ENCODE measurements at regions not wholly inside any gene's neighbourhood (a gene's known extent, or its start where the extent isn't known, plus 50 kb on each side); places are given as distances from the start of the nearest gene placed in this dataset.
"Not testable (repeated sequence)": the region's sequence is repeated elsewhere in the genome, so short reads cannot be mapped to it uniquely, and the experiment has no call there.

- no peak for DNase-seq (ENCODE audit: low read depth)
Observed at GRCh38 chr3:153552887-153553604, 391.0 kb downstream of the RAP2B start.

GRCh38 chr3:153553605-153553945 lies 391.5 kb downstream of the RAP2B start:
- DNase-seq (ENCODE audit: low read depth) = no peak

- no peak for DNase-seq (ENCODE audit: low read depth)
Observed at GRCh38 chr3:153555919-153556318, 393.9 kb downstream of the RAP2B start.

GRCh38 chr3:153559366-153559765 lies 397.3 kb downstream of the RAP2B start:
- DNase-seq (ENCODE audit: low read depth) = not testable (repeated sequence)

GRCh38 chr3:153567011-153567410 lies 405.0 kb downstream of the RAP2B start:
- no peak for DNase-seq (ENCODE audit: low read depth)

DNA sequence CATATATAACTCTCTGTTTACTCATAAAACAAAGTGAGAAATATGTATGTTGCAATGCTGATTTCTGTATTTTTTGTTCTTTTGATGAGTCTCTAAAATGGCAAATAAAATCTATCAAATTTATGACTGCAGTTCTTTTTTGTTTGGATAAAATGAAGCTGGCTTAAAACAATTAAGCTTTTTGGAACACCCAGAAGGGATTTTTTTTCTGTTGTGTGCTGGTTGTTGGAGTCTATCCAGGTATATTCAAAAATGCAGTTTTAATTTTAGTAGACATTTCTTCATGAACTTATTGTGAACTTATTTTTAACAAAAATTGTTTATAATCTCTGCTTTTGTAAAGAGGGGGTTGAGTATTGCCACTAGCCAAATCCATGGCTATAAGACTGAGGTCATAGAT lies 405.5 kb downstream of the RAP2B start:
- no peak for DNase-seq (ENCODE audit: low read depth)

DNA sequence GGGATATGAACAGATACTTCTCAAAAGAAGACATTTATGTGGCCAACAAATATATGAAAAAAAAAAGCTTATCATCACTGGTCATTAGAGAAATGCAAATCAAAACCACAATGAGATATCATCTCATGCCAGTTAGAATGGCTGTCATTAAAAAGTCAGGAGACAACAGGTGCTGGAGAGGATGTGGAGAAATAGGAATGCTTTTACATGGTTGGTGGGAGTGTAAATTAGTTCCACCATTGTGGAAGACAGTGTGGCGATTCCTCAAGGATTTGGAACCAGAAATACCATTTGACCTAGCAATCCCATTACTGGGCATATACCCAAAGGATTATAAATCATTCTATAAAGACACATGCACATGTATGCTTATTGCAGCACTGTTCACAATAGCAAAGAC lies 408.5 kb downstream of the RAP2B start:
- DNase-seq (ENCODE audit: low read depth) = not testable (repeated sequence)

- DNase-seq (ENCODE audit: low read depth) = no peak
Observed at GRCh38 chr3:153572165-153572564, 410.1 kb downstream of the RAP2B start.

DNA sequence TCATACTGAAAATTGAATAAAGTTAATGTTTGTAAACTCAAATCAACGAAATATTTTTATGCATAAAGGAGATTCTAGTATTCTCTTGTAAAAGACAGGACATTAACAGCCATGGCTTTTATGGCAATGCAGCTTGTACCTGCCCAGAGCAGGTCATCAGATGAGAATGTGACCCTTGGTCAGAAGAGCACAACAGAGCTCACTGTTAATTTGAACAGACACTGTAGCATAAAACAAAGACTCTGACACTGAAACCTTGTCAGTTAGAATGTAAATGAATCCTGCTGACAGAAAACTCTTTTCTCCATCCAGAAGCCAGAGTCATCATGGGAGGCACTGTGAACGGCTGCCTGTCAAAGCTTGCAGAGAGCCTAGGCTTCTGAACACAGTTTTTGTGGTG lies 410.6 kb downstream of the RAP2B start:
- no peak for DNase-seq (ENCODE audit: low read depth)

- DNase-seq (ENCODE audit: low read depth) = no peak
Observed at GRCh38 chr3:153573481-153573880, 411.5 kb downstream of the RAP2B start.

GRCh38 chr3:153574445-153574844 lies 412.4 kb downstream of the RAP2B start:
- no peak for DNase-seq (ENCODE audit: low read depth)

- no peak for DNase-seq (ENCODE audit: low read depth)
Observed at GRCh38 chr3:153577059-153577736, 415.2 kb downstream of the RAP2B start.

DNA sequence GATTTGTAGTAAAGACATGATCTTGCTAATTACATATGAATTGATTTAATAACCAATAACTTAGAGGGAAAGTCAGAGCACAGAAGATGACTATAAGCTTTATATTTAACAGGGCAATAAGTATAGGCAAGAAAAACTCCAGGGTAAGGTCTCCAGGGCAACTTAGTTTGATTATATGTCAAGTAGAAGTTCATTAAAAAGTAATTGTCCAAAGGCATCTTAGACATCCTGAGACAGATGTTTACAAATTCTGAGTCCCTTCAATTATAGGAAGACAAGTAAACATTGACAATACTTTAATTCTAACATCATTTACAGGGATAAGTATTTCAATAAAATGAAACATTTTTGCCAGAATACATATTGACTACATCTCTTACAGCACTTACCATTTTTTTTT lies 416.0 kb downstream of the RAP2B start:
- no peak for DNase-seq (ENCODE audit: low read depth)

DNA sequence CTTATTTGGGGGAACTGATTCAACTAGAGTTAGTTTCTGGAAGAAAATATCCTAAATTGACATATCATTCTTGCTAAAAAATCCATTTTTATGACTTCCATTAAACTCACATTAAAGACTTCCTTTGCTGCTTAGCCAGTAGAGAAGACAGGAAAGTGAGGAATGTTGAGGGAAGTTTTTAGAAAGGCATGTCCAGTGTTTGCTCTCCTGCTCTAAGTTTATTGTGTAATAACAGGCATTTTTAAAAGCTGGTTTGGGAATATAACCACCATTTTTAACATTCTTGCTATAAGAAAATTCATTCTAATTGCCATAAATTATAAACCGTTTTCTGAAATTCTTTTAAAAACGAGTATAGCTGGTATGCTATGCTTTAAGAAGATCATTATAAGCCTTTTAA lies 428.0 kb downstream of the RAP2B start:
- DNase-seq (ENCODE audit: low read depth) = no peak

GRCh38 chr3:153591561-153592245 lies 429.7 kb downstream of the RAP2B start:
- DNase-seq (ENCODE audit: low read depth) = no peak

DNA sequence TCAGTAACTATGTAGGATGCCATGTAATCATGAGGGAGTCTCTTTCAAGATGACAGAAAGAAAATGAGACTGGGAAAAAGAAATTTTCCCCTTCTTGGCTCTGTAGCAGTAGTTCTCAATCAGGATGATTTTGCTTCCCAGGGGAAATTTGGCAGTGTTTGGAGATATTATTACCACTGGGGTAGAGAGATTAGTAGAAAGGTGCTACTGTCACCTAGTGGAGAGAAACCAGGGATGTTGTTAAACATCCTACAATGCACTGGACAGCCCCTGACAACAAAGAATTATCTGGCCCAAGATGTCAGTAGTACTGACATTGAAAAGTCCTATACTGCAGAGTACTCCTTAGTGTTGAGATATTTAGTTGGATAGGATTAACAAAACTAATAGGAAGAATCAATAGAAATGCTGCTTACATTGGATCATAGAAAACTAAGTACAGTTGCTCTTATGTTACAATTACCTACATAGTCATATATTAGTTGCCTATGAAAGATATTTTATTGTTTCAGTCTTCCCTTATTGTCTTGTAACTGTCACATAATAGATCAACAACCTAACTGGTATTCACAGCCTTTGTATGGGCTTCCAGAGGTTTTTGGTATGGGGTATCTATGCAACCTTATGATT lies 433.3 kb downstream of the RAP2B start:
- no peak for DNase-seq (ENCODE audit: low read depth)

DNA sequence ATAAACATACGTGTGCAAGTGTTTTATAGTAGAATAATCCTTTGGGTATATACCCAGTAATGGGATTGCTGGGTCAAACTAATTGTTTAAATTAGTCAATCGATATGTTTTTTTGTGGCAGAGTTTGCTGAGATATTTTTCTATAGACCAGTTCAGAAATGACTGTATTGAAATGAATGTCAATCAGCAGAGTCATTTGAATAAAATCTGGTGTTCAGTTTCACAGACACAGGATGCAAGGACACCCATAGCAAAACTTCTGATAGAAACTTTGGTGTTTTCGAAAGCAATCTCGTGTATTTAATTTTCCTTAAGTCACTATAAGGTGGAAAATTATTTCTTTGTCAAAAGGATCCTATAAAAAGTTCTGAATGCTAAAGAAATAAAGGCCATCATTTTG lies 434.4 kb downstream of the RAP2B start:
- DNase-seq (ENCODE audit: low read depth) = no peak

- no peak for DNase-seq (ENCODE audit: low read depth)
Observed at GRCh38 chr3:153599685-153600084, 437.7 kb downstream of the RAP2B start.

DNA sequence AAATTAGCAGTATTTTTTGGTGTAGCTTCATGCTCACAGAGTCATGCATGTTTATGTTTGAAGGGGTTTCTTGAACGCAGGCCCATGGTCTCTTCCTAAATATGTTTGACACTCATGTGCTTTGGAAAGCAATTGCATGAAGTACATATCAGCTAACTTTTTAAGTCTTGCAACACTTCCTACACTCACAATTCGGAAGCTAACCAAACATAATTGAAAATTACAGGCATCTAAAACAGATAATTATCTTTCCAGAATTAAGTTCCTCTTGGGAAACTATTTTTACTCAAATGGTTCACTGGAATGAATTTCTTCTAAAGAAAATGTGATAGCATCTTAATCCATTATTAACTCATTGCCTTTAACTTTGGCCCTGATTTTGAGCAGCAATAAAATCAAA lies 438.9 kb downstream of the RAP2B start:
- DNase-seq (ENCODE audit: low read depth) = no peak

DNA sequence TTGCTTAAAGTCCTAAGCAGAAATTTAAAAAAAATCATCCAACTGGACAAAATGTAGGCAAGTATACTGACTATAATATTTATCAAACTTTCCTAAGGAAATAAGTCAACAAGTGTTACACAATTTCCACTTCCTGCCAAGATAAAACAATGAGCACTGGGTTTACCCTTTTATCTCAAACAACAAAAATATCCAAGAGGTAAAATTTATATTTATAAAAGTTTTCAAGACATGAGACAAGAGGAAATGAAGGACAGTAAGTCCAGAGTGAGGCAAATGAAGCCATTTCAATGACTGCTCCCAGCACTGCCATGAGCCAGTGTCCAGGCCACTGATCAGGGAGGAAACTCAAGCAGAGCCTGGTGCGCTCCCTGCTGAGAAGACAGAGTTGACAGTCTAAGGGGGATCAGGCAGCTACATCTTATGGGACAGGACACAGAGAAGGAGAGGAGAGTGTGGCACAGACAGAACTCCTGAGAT lies 439.4 kb downstream of the RAP2B start:
- no peak for DNase-seq (ENCODE audit: low read depth)

DNA sequence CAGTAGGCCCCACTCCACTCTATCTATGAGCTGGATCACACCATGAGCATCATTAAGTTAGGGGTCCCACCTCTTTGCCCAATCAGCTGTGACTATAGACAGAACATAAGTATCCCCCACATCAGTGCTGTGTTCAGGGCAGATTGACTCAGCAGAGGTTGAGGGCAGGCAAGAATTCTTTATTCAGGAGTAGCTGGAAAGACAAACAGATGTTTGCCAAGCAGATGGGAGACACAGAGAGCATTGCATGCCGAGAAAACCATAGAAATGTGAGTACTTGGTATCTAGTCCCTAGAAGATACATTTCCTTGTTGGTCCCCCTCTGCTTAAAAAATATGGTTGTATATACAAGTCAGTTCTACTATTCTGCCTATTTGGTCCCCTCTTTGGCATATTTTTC lies 440.8 kb downstream of the RAP2B start:
- no peak for DNase-seq (ENCODE audit: low read depth)

DNA sequence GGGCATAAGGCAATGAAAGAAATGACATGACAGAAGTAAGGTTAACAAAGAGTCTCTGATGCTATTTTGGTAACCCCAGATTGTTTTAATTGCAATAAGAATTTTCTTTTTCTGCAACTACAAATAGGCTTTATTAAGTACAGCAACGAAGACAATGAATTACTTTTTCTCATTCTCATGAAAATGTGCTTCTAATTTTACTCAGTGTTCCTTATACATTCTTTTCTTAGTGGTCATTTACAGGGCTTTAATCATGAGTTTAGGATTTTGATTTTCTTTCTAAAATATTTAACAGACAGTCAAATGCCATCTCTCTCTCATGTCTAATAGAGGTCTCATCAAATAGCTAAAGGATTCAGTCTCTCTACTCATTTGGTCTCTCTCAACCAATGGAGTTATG lies 452.1 kb downstream of the RAP2B start:
- DNase-seq (ENCODE audit: low read depth) = no peak

DNA sequence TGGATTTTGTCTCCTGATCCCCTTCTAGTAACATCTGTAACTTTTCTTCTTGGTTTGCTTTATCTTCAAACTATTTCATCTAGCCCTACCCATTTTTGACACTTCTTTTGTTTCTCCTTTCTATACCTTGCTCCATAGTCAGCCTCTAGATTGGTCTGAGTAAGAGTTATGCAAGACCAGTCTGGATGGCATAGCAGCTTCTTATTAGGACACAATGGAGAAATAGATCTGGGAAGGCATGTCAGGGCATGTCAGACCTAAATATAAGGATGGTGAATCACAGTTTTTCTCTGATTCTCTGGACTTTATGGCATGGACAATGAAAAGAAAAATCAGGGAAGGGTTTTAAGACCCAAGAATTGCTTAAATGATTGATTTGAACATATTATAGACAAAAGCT lies 452.5 kb downstream of the RAP2B start:
- DNase-seq (ENCODE audit: low read depth) = no peak

Data from HS-27A (cell line).